ENCODE measurements at regions not wholly inside any gene's neighbourhood (a gene's known extent, or its start where the extent isn't known, plus 50 kb on each side); places are given as distances from the start of the nearest gene placed in this dataset.

- H3K27ac Mint-ChIP-seq: no peak overlapping the region
- H3K4me1 Mint-ChIP-seq: no peaks in the 10 kb centered on the region
- ATAC-seq (ENCODE audit: low read depth) (no peak), DNase-seq (no peak)
- no peak overlapping the region for H3K4me3 Mint-ChIP-seq
- POLR2A ChIA-PET: no interaction called here
- H3K9me3 Mint-ChIP-seq: peaks cover 1% of the 10 kb centered on the region
- H3K36me3 Mint-ChIP-seq: no peaks in the 10 kb centered on the region
- H3K27me3 Mint-ChIP-seq: no peaks in the 10 kb centered on the region
Measured at GRCh38 chr3:25053360-25053759, 374.7 kb upstream of the RARB start.

GRCh38 chr3:25056036-25056755 lies 371.9 kb upstream of the RARB start:
- no peak for ATAC-seq (ENCODE audit: low read depth)
- H3K36me3 Mint-ChIP-seq: no peaks in the 10 kb centered on the region
- H3K4me3 Mint-ChIP-seq: no peak overlapping the region
- no peak for DNase-seq
- no peaks in the 10 kb centered on the region for H3K4me1 Mint-ChIP-seq
- H3K9me3 Mint-ChIP-seq: no peaks in the 10 kb centered on the region
- POLR2A ChIA-PET: no interaction called here
- H3K27ac Mint-ChIP-seq: no peak overlapping the region
- no peaks in the 10 kb centered on the region for H3K27me3 Mint-ChIP-seq

GRCh38 chr3:25056803-25057351 lies 371.2 kb upstream of the RARB start:
- Mint-ChIP-seq H3K36me3 (no peaks in the 10 kb centered on the region), H3K4me1 (no peaks in the 10 kb centered on the region), H3K27me3 (no peaks in the 10 kb centered on the region), H3K27ac (no peak overlapping the region), H3K4me3 (no peak overlapping the region), H3K9me3 (no peaks in the 10 kb centered on the region)
- POLR2A ChIA-PET: no interaction called here
- DNase-seq: no peak
- ATAC-seq (ENCODE audit: low read depth): no peak

GRCh38 chr3:25057379-25057778 lies 370.7 kb upstream of the RARB start:
- ATAC-seq (ENCODE audit: low read depth) (no peak), DNase-seq (no peak)
- H3K36me3 Mint-ChIP-seq: no peaks in the 10 kb centered on the region
- no peak overlapping the region for H3K27ac Mint-ChIP-seq
- no peak overlapping the region for H3K4me3 Mint-ChIP-seq
- no peaks in the 10 kb centered on the region for H3K4me1 Mint-ChIP-seq
- no peaks in the 10 kb centered on the region for H3K27me3 Mint-ChIP-seq
- POLR2A ChIA-PET: no interaction called here
- H3K9me3 Mint-ChIP-seq: no peaks in the 10 kb centered on the region

- POLR2A ChIA-PET: no interaction called here
- no peaks in the 10 kb centered on the region for H3K27me3 Mint-ChIP-seq
- no peak for ATAC-seq (ENCODE audit: low read depth)
- H3K4me1 Mint-ChIP-seq: no peaks in the 10 kb centered on the region
- DNase-seq: no peak
- H3K36me3 Mint-ChIP-seq: no peaks in the 10 kb centered on the region
- H3K9me3 Mint-ChIP-seq: peaks cover 2% of the 10 kb centered on the region
- H3K4me3 Mint-ChIP-seq: no peak overlapping the region
- H3K27ac Mint-ChIP-seq: no peak overlapping the region
Measured at GRCh38 chr3:25064681-25065080, 363.4 kb upstream of the RARB start.

- POLR2A ChIA-PET: no interaction called here
- Mint-ChIP-seq H3K27ac (no peak overlapping the region), H3K9me3 (peaks cover 4% of the 10 kb centered on the region), H3K4me1 (no peaks in the 10 kb centered on the region), H3K27me3 (no peaks in the 10 kb centered on the region), H3K4me3 (no peak overlapping the region), H3K36me3 (no peaks in the 10 kb centered on the region)
- no peak for ATAC-seq (ENCODE audit: low read depth)
- DNase-seq: no peak
Measured at GRCh38 chr3:25069970-25070369, 358.1 kb upstream of the RARB start.

GRCh38 chr3:25071846-25072245 lies 356.2 kb upstream of the RARB start:
- DNase-seq (no peak), ATAC-seq (ENCODE audit: low read depth) (no peak)
- H3K36me3 Mint-ChIP-seq: no peaks in the 10 kb centered on the region
- no peak overlapping the region for H3K4me3 Mint-ChIP-seq
- H3K4me1 Mint-ChIP-seq: no peaks in the 10 kb centered on the region
- H3K27me3 Mint-ChIP-seq: no peaks in the 10 kb centered on the region
- H3K9me3 Mint-ChIP-seq: peaks cover 4% of the 10 kb centered on the region
- no peak overlapping the region for H3K27ac Mint-ChIP-seq
- POLR2A ChIA-PET: no interaction called here

- Mint-ChIP-seq H3K36me3 (no peaks in the 10 kb centered on the region), H3K9me3 (peaks cover 4% of the 10 kb centered on the region), H3K27ac (no peak overlapping the region), H3K27me3 (no peaks in the 10 kb centered on the region), H3K4me1 (no peaks in the 10 kb centered on the region), H3K4me3 (no peak overlapping the region)
- ATAC-seq (ENCODE audit: low read depth) (no peak), DNase-seq (no peak)
- POLR2A ChIA-PET: no interaction called here
Measured at GRCh38 chr3:25073423-25073822, 354.6 kb upstream of the RARB start.

GRCh38 chr3:25074149-25074548 lies 353.9 kb upstream of the RARB start:
- Mint-ChIP-seq H3K4me3 (no peak overlapping the region), H3K27ac (no peak overlapping the region), H3K4me1 (no peaks in the 10 kb centered on the region), H3K27me3 (no peaks in the 10 kb centered on the region), H3K36me3 (no peaks in the 10 kb centered on the region), H3K9me3 (peaks cover 2% of the 10 kb centered on the region)
- DNase-seq (no peak), ATAC-seq (ENCODE audit: low read depth) (no peak)
- POLR2A ChIA-PET: no interaction called here

GRCh38 chr3:25080461-25080860 lies 347.6 kb upstream of the RARB start:
- POLR2A ChIA-PET: no interaction called here
- ATAC-seq (ENCODE audit: low read depth) (no peak), DNase-seq (no peak)
- Mint-ChIP-seq H3K27me3 (no peaks in the 10 kb centered on the region), H3K27ac (no peak overlapping the region), H3K4me1 (no peaks in the 10 kb centered on the region), H3K36me3 (no peaks in the 10 kb centered on the region), H3K9me3 (peaks cover 4% of the 10 kb centered on the region), H3K4me3 (no peak overlapping the region)

GRCh38 chr3:25084016-25084415 lies 344.0 kb upstream of the RARB start:
- Mint-ChIP-seq H3K4me1 (no peaks in the 10 kb centered on the region), H3K27ac (no peak overlapping the region), H3K27me3 (no peaks in the 10 kb centered on the region), H3K9me3 (peaks cover 9% of the 10 kb centered on the region), H3K4me3 (no peak overlapping the region), H3K36me3 (no peaks in the 10 kb centered on the region)
- ATAC-seq (ENCODE audit: low read depth) (no peak), DNase-seq (no peak)
- POLR2A ChIA-PET: no interaction called here

- Mint-ChIP-seq H3K27me3 (no peaks in the 10 kb centered on the region), H3K4me1 (no peaks in the 10 kb centered on the region), H3K27ac (no peak overlapping the region), H3K9me3 (peaks cover 7% of the 10 kb centered on the region), H3K4me3 (no peak overlapping the region), H3K36me3 (no peaks in the 10 kb centered on the region)
- POLR2A ChIA-PET: no interaction called here
- ATAC-seq (ENCODE audit: low read depth): no peak
- no peak for DNase-seq
Measured at GRCh38 chr3:25086721-25087120, 341.3 kb upstream of the RARB start.

GRCh38 chr3:25088284-25088683 lies 339.8 kb upstream of the RARB start:
- POLR2A ChIA-PET: no interaction called here
- Mint-ChIP-seq H3K27ac (no peak overlapping the region), H3K4me1 (no peaks in the 10 kb centered on the region), H3K36me3 (no peaks in the 10 kb centered on the region), H3K9me3 (peaks cover 7% of the 10 kb centered on the region), H3K27me3 (no peaks in the 10 kb centered on the region), H3K4me3 (no peak overlapping the region)
- DNase-seq: no peak
- no peak for ATAC-seq (ENCODE audit: low read depth)

- Mint-ChIP-seq H3K27ac (no peak overlapping the region), H3K4me1 (no peaks in the 10 kb centered on the region), H3K36me3 (no peaks in the 10 kb centered on the region), H3K27me3 (no peaks in the 10 kb centered on the region), H3K9me3 (peaks cover 5% of the 10 kb centered on the region), H3K4me3 (no peak overlapping the region)
- POLR2A ChIA-PET: no interaction called here
- ATAC-seq (ENCODE audit: low read depth) (no peak), DNase-seq (no peak)
Measured at GRCh38 chr3:25090698-25091453, 337.2 kb upstream of the RARB start.
